Bone marrow (tissue), 2 donors: ENCODE measurements at regions not wholly inside any gene's neighbourhood (a gene's known extent, or its start where the extent isn't known, plus 50 kb on each side); places are given as distances from the start of the nearest gene placed in this dataset.

ENCODE experiments used
- DNase-seq, 2 donors: peaks; one replicate each; lab custom pipeline; 2025; lab: John Stamatoyannopoulos, UW

GRCh38 chr1:87720561-87720960, 391.9 kb downstream of the LMO4 start:
- DNase-seq: no peak

GRCh38 chr1:87723193-87723592, 394.5 kb downstream of the LMO4 start:
- no peak for DNase-seq

- DNase-seq: no peak
Observed at GRCh38 chr1:87728169-87728568, 399.5 kb downstream of the LMO4 start.

GRCh38 chr1:87730274-87731216, 401.9 kb downstream of the LMO4 start:
- DNase-seq: no peak

- DNase-seq: no peak
Observed at GRCh38 chr1:87733386-87733785, 404.7 kb downstream of the LMO4 start.

GRCh38 chr1:87735750-87736149, 407.1 kb downstream of the LMO4 start:
- no peak for DNase-seq

- no peak for DNase-seq
Observed at GRCh38 chr1:87739141-87739540, 410.5 kb downstream of the LMO4 start.

GRCh38 chr1:87739704-87740103, 411.0 kb downstream of the LMO4 start:
- DNase-seq: no peak

- no peak for DNase-seq
Observed at GRCh38 chr1:87743256-87743655, 414.6 kb downstream of the LMO4 start.

GRCh38 chr1:87744056-87744455, 415.4 kb downstream of the LMO4 start:
- no peak for DNase-seq

- no peak for DNase-seq
Observed at GRCh38 chr1:87744763-87745162, 416.1 kb downstream of the LMO4 start.

GRCh38 chr1:87753366-87753765, 424.7 kb downstream of the LMO4 start:
- DNase-seq: no peak

- no peak for DNase-seq
Observed at GRCh38 chr1:87754139-87754538, 425.5 kb downstream of the LMO4 start.

- DNase-seq: no peak
Observed at GRCh38 chr1:87757676-87758075, 429.0 kb downstream of the LMO4 start.

GRCh38 chr1:87759421-87760087, 430.9 kb downstream of the LMO4 start:
- no peak for DNase-seq

GRCh38 chr1:87760155-87760554, 431.5 kb downstream of the LMO4 start:
- DNase-seq: no peak

- no peak for DNase-seq
Observed at GRCh38 chr1:87760654-87761053, 432.0 kb downstream of the LMO4 start.

- peak in 1 of 2 donors; percentile 43 for DNase-seq
Observed at GRCh38 chr1:87763483-87763882, 434.8 kb downstream of the LMO4 start.

- DNase-seq: no peak
Observed at GRCh38 chr1:87765057-87765680, 436.5 kb downstream of the LMO4 start.

- peak in 1 of 2 donors; percentile 51 for DNase-seq
Observed at GRCh38 chr1:87765681-87766070, 437.0 kb downstream of the LMO4 start.

- no peak for DNase-seq
Observed at GRCh38 chr1:87766737-87767136, 438.1 kb downstream of the LMO4 start.

- DNase-seq: no peak
Observed at GRCh38 chr1:87778896-87779295, 450.2 kb downstream of the LMO4 start.

GRCh38 chr1:87781554-87781953, 452.9 kb downstream of the LMO4 start:
- DNase-seq: no peak
